Uterus (tissue), 2 donors: ENCODE measurements at regions not wholly inside any gene's neighbourhood (a gene's known extent, or its start where the extent isn't known, plus 50 kb on each side); places are given as distances from the start of the nearest gene placed in this dataset.

Experiments
- CTCF ChIP-seq, 4 experiments: fragments of 200-600 bp in 2 of 4; fragments of 450-650 bp in 2 of 4; sonication (generic) in 2 of 4; IDR thresholded peaks; one replicate each; pipeline ENCODE4 v1.5.1; 2016 to 2019; ENCODE audit warnings: antibody characterized with exemption in 4 of 4, mild to moderate bottlenecking in 2 of 4, moderate library complexity in 1 of 4
- POLR2A ChIP-seq, 2 donors: fragments of 450-650 bp; IDR thresholded peaks; one replicate each; pipeline ENCODE4 v1.6.1; 2016; ENCODE audit warnings: antibody characterized with exemption in 2 of 2, mild to moderate bottlenecking in 1 of 2, moderate library complexity in 1 of 2

DNA sequence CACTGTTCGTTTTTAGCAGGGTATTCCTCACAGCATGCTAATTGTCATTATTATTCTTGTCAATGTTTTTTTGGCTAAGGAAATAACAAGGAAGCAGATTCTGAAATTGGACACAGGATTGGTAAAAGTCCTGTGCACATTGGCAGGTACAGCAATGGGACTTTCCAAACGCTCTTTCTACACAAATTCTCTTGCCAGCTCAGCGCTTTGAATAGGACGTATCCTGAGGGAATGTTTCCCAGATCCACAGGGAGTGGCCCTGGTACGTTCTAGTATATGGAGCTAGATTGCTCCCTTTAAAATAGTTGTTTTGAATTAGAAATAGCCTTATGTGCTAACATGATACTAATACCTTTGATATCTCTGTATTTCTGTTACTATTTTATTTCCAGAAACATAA, 82.8 kb upstream of the GRB10 start:
- TF ChIP-seq CTCF (IDR thresholded peaks at IDR 0.05): no peak
- no peak for TF ChIP-seq POLR2A (IDR thresholded peaks at IDR 0.05)
